Body of pancreas (tissue), 4 donors: ENCODE measurements at regions not wholly inside any gene's neighbourhood (a gene's known extent, or its start where the extent isn't known, plus 50 kb on each side); places are given as distances from the start of the nearest gene placed in this dataset.

ENCODE experiments used
- POLR2A ChIP-seq, 3 donors: fragments of 450-650 bp; IDR thresholded peaks; one replicate each; pipeline ENCODE4 v1.6.1; 2016; ENCODE audit warnings: antibody characterized with exemption in 3 of 3, mild to moderate bottlenecking in 2 of 3
- TF ChIP-seq, protein P1 (sequence below), 7 experiments: fragments of 450-650 bp in 4 of 7; fragments of 200-600 bp in 3 of 7; sonication (generic) in 3 of 7; IDR thresholded peaks; one replicate each; pipeline ENCODE4 v1.5.1; 2016 to 2019; ENCODE audit warnings: antibody characterized with exemption in 7 of 7

DNA sequence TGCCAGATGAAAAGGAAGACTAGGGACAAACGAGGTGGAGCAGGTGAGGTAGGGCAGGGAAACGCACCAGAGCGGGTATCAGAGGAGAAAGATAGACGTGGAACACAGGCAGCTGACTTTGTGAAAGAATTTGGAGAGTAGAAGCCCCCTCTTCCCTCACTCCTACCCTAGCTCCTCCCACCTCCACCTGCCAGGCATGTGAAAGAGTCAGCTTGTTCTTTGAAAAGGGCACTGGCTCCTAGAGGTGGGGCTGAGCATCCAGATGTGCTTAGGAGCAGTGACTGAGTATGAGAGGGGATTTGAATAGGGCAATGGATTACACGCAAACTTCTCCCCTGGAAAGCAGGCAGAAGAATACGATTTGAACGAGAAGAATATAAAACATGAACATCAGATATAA is 174.2 kb upstream of the INHBA start:
- TF ChIP-seq, protein P1, sequence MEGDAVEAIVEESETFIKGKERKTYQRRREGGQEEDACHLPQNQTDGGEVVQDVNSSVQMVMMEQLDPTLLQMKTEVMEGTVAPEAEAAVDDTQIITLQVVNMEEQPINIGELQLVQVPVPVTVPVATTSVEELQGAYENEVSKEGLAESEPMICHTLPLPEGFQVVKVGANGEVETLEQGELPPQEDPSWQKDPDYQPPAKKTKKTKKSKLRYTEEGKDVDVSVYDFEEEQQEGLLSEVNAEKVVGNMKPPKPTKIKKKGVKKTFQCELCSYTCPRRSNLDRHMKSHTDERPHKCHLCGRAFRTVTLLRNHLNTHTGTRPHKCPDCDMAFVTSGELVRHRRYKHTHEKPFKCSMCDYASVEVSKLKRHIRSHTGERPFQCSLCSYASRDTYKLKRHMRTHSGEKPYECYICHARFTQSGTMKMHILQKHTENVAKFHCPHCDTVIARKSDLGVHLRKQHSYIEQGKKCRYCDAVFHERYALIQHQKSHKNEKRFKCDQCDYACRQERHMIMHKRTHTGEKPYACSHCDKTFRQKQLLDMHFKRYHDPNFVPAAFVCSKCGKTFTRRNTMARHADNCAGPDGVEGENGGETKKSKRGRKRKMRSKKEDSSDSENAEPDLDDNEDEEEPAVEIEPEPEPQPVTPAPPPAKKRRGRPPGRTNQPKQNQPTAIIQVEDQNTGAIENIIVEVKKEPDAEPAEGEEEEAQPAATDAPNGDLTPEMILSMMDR (IDR thresholded peaks at IDR 0.05), result no peak
- no peak for TF ChIP-seq POLR2A (IDR thresholded peaks at IDR 0.05)
